ENCODE measurements at regions not wholly inside any gene's neighbourhood (a gene's known extent, or its start where the extent isn't known, plus 50 kb on each side); places are given as distances from the start of the nearest gene placed in this dataset.

- TF ChIP-seq CTCF (IDR thresholded peaks at IDR 0.05; ENCODE audit: insufficient read depth in 1 of 2, low read depth in 1 of 2, low read length in 1 of 2, severe bottlenecking in 1 of 2, unreplicated experiment in 1 of 2), result no peak
- intact Hi-C loops (cut with micrococcal nuclease; ENCODE audit: unreplicated experiment), result no loop called here
- Histone ChIP-seq H3K9me3 (no peaks in the 10 kb centered on the region), H3K27me3 (replicated peaks; ENCODE audit: control insufficient read depth, insufficient read depth, low read length) (no peaks in the 10 kb centered on the region), H3K36me3 (ENCODE audit: control insufficient read depth, insufficient read depth, low read length) (no peaks in the 10 kb centered on the region), H3K4me3 (ENCODE audit: low read depth, low read length) (no peak overlapping the region), H3K4me1 (no peaks in the 10 kb centered on the region)
- Mint-ChIP-seq H3K4me1 (ENCODE audit: low read depth, unreplicated experiment) (no peaks in the 10 kb centered on the region), H3K27me3 (ENCODE audit: insufficient read depth, unreplicated experiment) (no peaks in the 10 kb centered on the region), H3K36me3 (ENCODE audit: insufficient read depth, unreplicated experiment) (no peaks in the 10 kb centered on the region), H3K4me3 (ENCODE audit: unreplicated experiment) (no peak overlapping the region), H3K27ac (ENCODE audit: unreplicated experiment) (no peak overlapping the region), H3K9me3 (ENCODE audit: unreplicated experiment) (no peaks in the 10 kb centered on the region)
- POLR2A ChIA-PET, result no interaction called here
- BruUV-seq (replicated peaks), result no TSS peak
- CTCF ChIA-PET, result no interaction called here
- no peak for DNase-seq
Observed at GRCh38 chr1:73100216-73100615, 817.9 kb upstream of the NEGR1 start.

- no peak for DNase-seq
- H3K9me3 Mint-ChIP-seq (ENCODE audit: unreplicated experiment), result no peaks in the 10 kb centered on the region
- H3K27ac Mint-ChIP-seq (ENCODE audit: unreplicated experiment), result no peak overlapping the region
- H3K27me3 Mint-ChIP-seq (ENCODE audit: insufficient read depth, unreplicated experiment), result no peaks in the 10 kb centered on the region
- Histone ChIP-seq H3K27me3 (replicated peaks; ENCODE audit: control insufficient read depth, insufficient read depth, low read length) (no peaks in the 10 kb centered on the region), H3K36me3 (ENCODE audit: control insufficient read depth, insufficient read depth, low read length) (no peaks in the 10 kb centered on the region), H3K4me1 (no peaks in the 10 kb centered on the region), H3K9me3 (no peaks in the 10 kb centered on the region), H3K4me3 (ENCODE audit: low read depth, low read length) (no peak overlapping the region)
- TF ChIP-seq CTCF (IDR thresholded peaks at IDR 0.05; ENCODE audit: insufficient read depth in 1 of 2, low read depth in 1 of 2, low read length in 1 of 2, severe bottlenecking in 1 of 2, unreplicated experiment in 1 of 2), result no peak
- CTCF ChIA-PET, result no interaction called here
- intact Hi-C loops (cut with micrococcal nuclease; ENCODE audit: unreplicated experiment), result no loop called here
- no peaks in the 10 kb centered on the region for H3K4me1 Mint-ChIP-seq (ENCODE audit: low read depth, unreplicated experiment)
- no peak overlapping the region for H3K4me3 Mint-ChIP-seq (ENCODE audit: unreplicated experiment)
- POLR2A ChIA-PET, result no interaction called here
- no TSS peak for BruUV-seq (replicated peaks)
- H3K36me3 Mint-ChIP-seq (ENCODE audit: insufficient read depth, unreplicated experiment), result no peaks in the 10 kb centered on the region
Observed at GRCh38 chr1:73097917-73098316, 815.6 kb upstream of the NEGR1 start.

GRCh38 chr1:73096841-73097240 lies 814.5 kb upstream of the NEGR1 start:
- Mint-ChIP-seq H3K4me3 (ENCODE audit: unreplicated experiment) (no peak overlapping the region), H3K4me1 (ENCODE audit: low read depth, unreplicated experiment) (no peaks in the 10 kb centered on the region), H3K27me3 (ENCODE audit: insufficient read depth, unreplicated experiment) (no peaks in the 10 kb centered on the region), H3K27ac (ENCODE audit: unreplicated experiment) (no peak overlapping the region), H3K9me3 (ENCODE audit: unreplicated experiment) (no peaks in the 10 kb centered on the region), H3K36me3 (ENCODE audit: insufficient read depth, unreplicated experiment) (no peaks in the 10 kb centered on the region)
- CTCF ChIA-PET, result no interaction called here
- intact Hi-C loops (cut with micrococcal nuclease; ENCODE audit: unreplicated experiment), result no loop called here
- no TSS peak for BruUV-seq (replicated peaks)
- POLR2A ChIA-PET, result no interaction called here
- Histone ChIP-seq H3K4me3 (ENCODE audit: low read depth, low read length) (no peak overlapping the region), H3K36me3 (ENCODE audit: control insufficient read depth, insufficient read depth, low read length) (no peaks in the 10 kb centered on the region), H3K9me3 (no peaks in the 10 kb centered on the region), H3K4me1 (no peaks in the 10 kb centered on the region), H3K27me3 (replicated peaks; ENCODE audit: control insufficient read depth, insufficient read depth, low read length) (no peaks in the 10 kb centered on the region)
- DNase-seq, result no peak
- no peak for TF ChIP-seq CTCF (IDR thresholded peaks at IDR 0.05; ENCODE audit: insufficient read depth in 1 of 2, low read depth in 1 of 2, low read length in 1 of 2, severe bottlenecking in 1 of 2, unreplicated experiment in 1 of 2)
